ENCODE measurements at regions not wholly inside any gene's neighbourhood (a gene's known extent, or its start where the extent isn't known, plus 50 kb on each side); places are given as distances from the start of the nearest gene placed in this dataset.

DNA sequence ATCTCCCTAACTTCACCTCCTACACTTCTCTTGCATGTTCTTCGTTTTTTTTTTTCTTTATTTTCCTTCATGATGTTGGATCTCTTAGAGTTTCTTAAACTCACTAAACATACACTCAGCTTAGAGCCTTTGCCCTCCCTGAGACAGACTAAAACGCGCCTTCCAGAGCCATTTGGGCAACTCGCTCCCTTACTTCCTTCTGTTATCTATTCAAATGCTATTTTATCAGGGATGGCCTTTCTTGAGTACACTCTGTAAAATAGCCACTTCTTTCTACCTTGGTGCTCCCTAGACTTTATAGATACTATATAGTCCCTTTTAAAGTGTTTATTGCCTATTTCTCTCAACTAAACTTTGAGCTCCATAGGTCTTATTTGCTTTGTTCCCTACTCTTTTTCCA is 598.2 kb upstream of the NECTIN3 start:
- H3K79me1 ChIP-seq (ENCODE audit: insufficient read depth, low read depth, low read length, poor library complexity, severe bottlenecking): no peaks in the 10 kb centered on the region
- H3K14ac ChIP-seq (ENCODE audit: insufficient read depth, low read length): no peak overlapping the region
- no peak overlapping the region for H3K27ac Mint-ChIP-seq
- no peaks in the 10 kb centered on the region for H3K27me3 ChIP-seq (ENCODE audit: insufficient read depth, low read length)
- no peak overlapping the region for H2BK12ac ChIP-seq (ENCODE audit: insufficient read length, low read depth, low read length)
- H3K9me3 Mint-ChIP-seq: no peaks in the 10 kb centered on the region; a peak in 1 of 5 replicates
- H3K27ac ChIP-seq (ENCODE audit: insufficient read length, low read depth, low read length): no peak overlapping the region
- no peak overlapping the region for H2BK20ac ChIP-seq (ENCODE audit: low read depth, low read length, poor library complexity, severe bottlenecking)
- no peaks in the 10 kb centered on the region for H3K79me2 ChIP-seq (ENCODE audit: insufficient read depth, low read length)
- no peak overlapping the region for H3K4me2 ChIP-seq (ENCODE audit: insufficient read depth, insufficient read length, low read length)
- H2BK5ac ChIP-seq (ENCODE audit: insufficient read length, low read length): no peak overlapping the region
- H3K4me1 Mint-ChIP-seq: peaks cover 0 to 2% of the 10 kb centered on the region in 2 experiments; a peak in 1 of 4 replicates
- peaks cover 0 to 3% (median 0%) of the 10 kb centered on the region in 3 experiments; a peak in 2 of 7 replicates for H3K36me3 Mint-ChIP-seq (ENCODE audit: insufficient read depth in 1 of 3, low read depth in 3 of 3)
- no peak for DNase-seq
- H2BK15ac ChIP-seq (ENCODE audit: low read depth, low read length): no peak overlapping the region
- no peak overlapping the region for H4K8ac ChIP-seq (replicated peaks; ENCODE audit: insufficient read length, low read depth, low read length)
- H3K23me2 ChIP-seq (ENCODE audit: insufficient read length, low read depth, low read length, poor library complexity, severe bottlenecking): no peaks in the 10 kb centered on the region
- H3T11ph ChIP-seq (ENCODE audit: low read length): no peak overlapping the region
- H4K91ac ChIP-seq (ENCODE audit: insufficient read length, low read depth, low read length): no peak overlapping the region
- no peak overlapping the region for H3K9ac ChIP-seq (ENCODE audit: extremely low read depth, insufficient read length, low read length)
- H2AFZ ChIP-seq (ENCODE audit: low read length): no peak overlapping the region
- no peaks in the 10 kb centered on the region for H3K9me3 ChIP-seq (ENCODE audit: control insufficient read depth, low read depth, low read length)
- no peaks in the 10 kb centered on the region for H3K4me1 ChIP-seq (ENCODE audit: insufficient read depth, low read length)
- no peaks in the 10 kb centered on the region for H3K27me3 Mint-ChIP-seq (ENCODE audit: low read depth)
- no peak overlapping the region for H3K23ac ChIP-seq (ENCODE audit: insufficient read length, low read depth, low read length)
- H4K5ac ChIP-seq (ENCODE audit: insufficient read length, low read depth, low read length): no peak overlapping the region
- H2AK5ac ChIP-seq (ENCODE audit: insufficient read length, low read length): no peak overlapping the region
- no peak overlapping the region for H3K4me3 Mint-ChIP-seq
- no CpG with 5 or more reads among the region's 4 CpGs for WGBS (ENCODE audit: extremely low coverage, insufficient read length, low lambda C conversion rate)
- no peaks in the 10 kb centered on the region for H4K20me1 ChIP-seq (ENCODE audit: control insufficient read depth, insufficient read depth, insufficient read length)
- H2BK120ac ChIP-seq (ENCODE audit: low read depth, low read length, poor library complexity, severe bottlenecking): no peak overlapping the region
- H3K56ac ChIP-seq (ENCODE audit: insufficient read length, low read depth, low read length): no peak overlapping the region
- H3K18ac ChIP-seq (ENCODE audit: insufficient read length, low read depth, low read length): no peak overlapping the region
- TF ChIP-seq, protein P1, sequence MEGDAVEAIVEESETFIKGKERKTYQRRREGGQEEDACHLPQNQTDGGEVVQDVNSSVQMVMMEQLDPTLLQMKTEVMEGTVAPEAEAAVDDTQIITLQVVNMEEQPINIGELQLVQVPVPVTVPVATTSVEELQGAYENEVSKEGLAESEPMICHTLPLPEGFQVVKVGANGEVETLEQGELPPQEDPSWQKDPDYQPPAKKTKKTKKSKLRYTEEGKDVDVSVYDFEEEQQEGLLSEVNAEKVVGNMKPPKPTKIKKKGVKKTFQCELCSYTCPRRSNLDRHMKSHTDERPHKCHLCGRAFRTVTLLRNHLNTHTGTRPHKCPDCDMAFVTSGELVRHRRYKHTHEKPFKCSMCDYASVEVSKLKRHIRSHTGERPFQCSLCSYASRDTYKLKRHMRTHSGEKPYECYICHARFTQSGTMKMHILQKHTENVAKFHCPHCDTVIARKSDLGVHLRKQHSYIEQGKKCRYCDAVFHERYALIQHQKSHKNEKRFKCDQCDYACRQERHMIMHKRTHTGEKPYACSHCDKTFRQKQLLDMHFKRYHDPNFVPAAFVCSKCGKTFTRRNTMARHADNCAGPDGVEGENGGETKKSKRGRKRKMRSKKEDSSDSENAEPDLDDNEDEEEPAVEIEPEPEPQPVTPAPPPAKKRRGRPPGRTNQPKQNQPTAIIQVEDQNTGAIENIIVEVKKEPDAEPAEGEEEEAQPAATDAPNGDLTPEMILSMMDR (conservative IDR thresholded peaks at IDR 0.05): no peak
- no peak overlapping the region for H3K4ac ChIP-seq (ENCODE audit: low read depth, low read length)

All from H9 (cell line).